GM12891 (cell line): ENCODE measurements at regions not wholly inside any gene's neighbourhood (a gene's known extent, or its start where the extent isn't known, plus 50 kb on each side); places are given as distances from the start of the nearest gene placed in this dataset.

Source experiments
- POLR2A ChIP-seq: IDR thresholded peaks from 2 replicates; pipeline ENCODE4 v1.6.1; 2011; ENCODE audit warnings: low read depth, low read length, control low read depth
- POLR2AphosphoS5 ChIP-seq: IDR thresholded peaks from 2 replicates; pipeline ENCODE4 v1.6.1; 2011; ENCODE audit warnings: low read depth, low read length, control low read depth
- SPI1 ChIP-seq: IDR thresholded peaks from 2 replicates; pipeline ENCODE4 v1.6.1; 2011; ENCODE audit warnings: low read depth, low read length, control low read depth
- TAF1 ChIP-seq: IDR thresholded peaks from 2 replicates; pipeline ENCODE4 v1.6.1; 2011; ENCODE audit warnings: low read depth, low read length, control low read depth

GRCh38 chr2:200184748-200185627 is 121.5 kb upstream of the SPATS2L start:
- no peak for TF ChIP-seq POLR2A
- TF ChIP-seq POLR2AphosphoS5, result no peak
- no peak for TF ChIP-seq SPI1
- TF ChIP-seq TAF1, result no peak
